ENCODE measurements at regions not wholly inside any gene's neighbourhood (a gene's known extent, or its start where the extent isn't known, plus 50 kb on each side); places are given as distances from the start of the nearest gene placed in this dataset.

- DNase-seq: no peak
- intact Hi-C loops (cut with DNase I): no loop called here
Measured at GRCh38 chr5:33369485-33370465, 71.0 kb upstream of the TARS1 start.

GRCh38 chr5:33370466-33370859 lies 70.3 kb upstream of the TARS1 start:
- intact Hi-C loops (cut with DNase I): no loop called here
- DNase-seq: no peak

GRCh38 chr5:33371660-33372059 lies 69.1 kb upstream of the TARS1 start:
- intact Hi-C loops (cut with DNase I): no loop called here
- no peak for DNase-seq

- intact Hi-C loops (cut with DNase I): no loop called here
- DNase-seq: no peak
Measured at GRCh38 chr5:33372721-33373472, 67.9 kb upstream of the TARS1 start.

GRCh38 chr5:33375900-33376299 lies 64.9 kb upstream of the TARS1 start:
- DNase-seq: no peak
- intact Hi-C loops (cut with DNase I): no loop called here

- intact Hi-C loops (cut with DNase I): no loop called here
- no peak for DNase-seq
Measured at GRCh38 chr5:33379757-33380156, 61.0 kb upstream of the TARS1 start.

GRCh38 chr5:33381243-33381642 lies 59.5 kb upstream of the TARS1 start:
- intact Hi-C loops (cut with DNase I): no loop called here
- no peak for DNase-seq

All from head of caudate nucleus (tissue), 42 donors.